ENCODE measurements at regions not wholly inside any gene's neighbourhood (a gene's known extent, or its start where the extent isn't known, plus 50 kb on each side); places are given as distances from the start of the nearest gene placed in this dataset.
"Not testable (repeated sequence)": the region's sequence is repeated elsewhere in the genome, so short reads cannot be mapped to it uniquely, and the experiment has no call there.

DNA sequence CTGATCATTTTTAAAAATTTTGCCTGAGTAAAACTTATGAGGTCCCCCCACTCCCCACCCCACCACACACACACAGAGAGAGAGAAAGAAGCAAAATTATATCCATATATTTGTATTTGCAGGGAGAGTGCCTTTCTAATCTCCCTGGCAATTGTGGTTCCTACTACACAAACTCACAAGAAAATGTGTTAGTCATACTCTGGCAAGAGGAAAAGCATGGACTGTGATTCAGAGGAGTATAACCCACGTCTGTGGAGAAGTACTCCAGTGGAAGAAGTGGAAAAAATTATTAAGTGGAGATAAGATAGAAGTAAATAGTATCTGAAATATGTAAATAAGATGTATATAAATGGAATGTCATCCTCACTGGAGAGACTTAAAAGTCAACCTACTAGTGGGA, 114.0 kb downstream of the DSEL start:
- H3K27ac Mint-ChIP-seq, result no peak overlapping the region
- H3K9me3 Mint-ChIP-seq, result peaks cover 9 to 13% of the 10 kb centered on the region in 2 donors
- ATAC-seq (no peak), DNase-seq (no peak)
- H3K4me1 Mint-ChIP-seq, result peaks cover 6% of the 10 kb centered on the region
- no peaks in the 10 kb centered on the region for H3K27me3 Mint-ChIP-seq
- H3K4me3 Mint-ChIP-seq, result no peak overlapping the region

DNA sequence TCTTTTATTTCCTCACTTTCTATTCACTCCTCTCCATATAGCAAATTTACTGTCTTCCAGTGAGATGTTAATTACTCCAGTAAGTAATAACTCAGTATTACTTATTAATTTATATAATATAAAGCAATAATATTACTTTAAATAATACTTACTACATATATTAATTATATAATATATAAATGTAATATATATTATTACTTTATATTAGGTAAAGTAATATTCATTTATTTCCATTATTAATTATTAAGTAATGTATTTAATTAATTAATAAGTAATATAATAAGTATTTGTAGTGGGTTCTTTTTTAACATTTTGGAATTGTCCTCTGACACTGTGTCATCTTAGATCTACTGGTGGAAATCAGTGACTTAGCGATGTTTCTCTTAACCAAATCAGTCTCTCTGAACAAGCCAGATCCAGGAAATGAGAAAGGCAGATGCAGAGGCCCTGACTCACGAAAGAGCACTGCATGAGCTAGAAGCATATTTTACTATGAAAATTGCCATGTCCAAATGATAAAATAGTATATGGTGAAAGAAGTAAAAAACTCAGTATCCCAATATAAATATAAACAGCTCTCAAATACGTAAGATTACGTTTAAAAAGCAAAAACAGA, 115.9 kb downstream of the DSEL start:
- Mint-ChIP-seq H3K9me3 (peaks cover 14 to 26% of the 10 kb centered on the region in 2 donors), H3K4me1 (peaks cover 6% of the 10 kb centered on the region), H3K4me3 (no peak overlapping the region), H3K27me3 (no peaks in the 10 kb centered on the region), H3K27ac (no peak overlapping the region)
- ATAC-seq (no peak), DNase-seq (no peak)

DNA sequence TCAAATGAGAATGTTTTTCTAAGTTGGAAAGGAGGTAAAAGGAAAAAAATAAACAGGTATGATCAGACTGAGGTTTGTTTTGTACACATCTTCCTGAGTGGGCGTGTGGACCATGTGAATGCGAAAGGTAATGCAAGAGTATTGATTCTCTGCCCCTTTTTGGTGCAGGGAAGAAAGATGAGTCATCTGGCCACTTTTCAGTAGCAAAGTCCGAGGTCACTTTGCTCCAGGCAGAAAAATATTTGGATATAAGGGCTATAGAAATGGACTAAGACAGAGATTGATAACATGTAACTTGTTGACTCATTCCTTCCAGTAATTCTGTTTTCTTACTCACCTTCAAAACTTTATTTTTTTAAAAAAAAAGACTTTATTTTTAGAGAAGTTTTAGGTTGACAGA, 130.5 kb downstream of the DSEL start:
- DNase-seq (no peak), ATAC-seq (no peak)
- Mint-ChIP-seq H3K9me3 (peaks cover 0 to 6% of the 10 kb centered on the region in 2 donors), H3K27ac (no peak overlapping the region), H3K27me3 (no peaks in the 10 kb centered on the region), H3K4me3 (no peak overlapping the region), H3K4me1 (no peaks in the 10 kb centered on the region)

DNA sequence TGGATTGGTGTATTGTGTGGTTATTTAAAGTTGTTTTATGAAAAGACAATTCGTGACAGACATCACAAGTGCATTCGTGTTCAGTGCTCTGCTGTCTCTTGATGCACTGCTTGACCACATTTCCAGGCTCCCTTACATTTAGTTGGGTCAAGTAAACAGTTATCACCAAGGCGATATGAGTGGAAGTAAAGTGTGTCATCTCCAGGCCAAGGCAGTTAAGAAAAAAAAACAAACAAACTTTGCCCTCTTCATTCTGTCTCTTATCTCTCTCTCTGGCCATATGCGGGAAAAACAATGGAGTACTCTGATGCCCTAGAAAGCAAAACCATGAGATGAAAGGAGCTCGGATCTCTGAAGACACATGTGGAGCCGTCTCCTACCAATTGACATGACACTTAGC, 131.1 kb downstream of the DSEL start:
- no peak for ATAC-seq
- Mint-ChIP-seq H3K27me3 (no peaks in the 10 kb centered on the region), H3K27ac (peak overlapping the region in 1 of 2 donors; percentile 3), H3K9me3 (peaks cover 0 to 6% of the 10 kb centered on the region in 2 donors), H3K4me3 (no peak overlapping the region), H3K4me1 (no peaks in the 10 kb centered on the region)
- no peak for DNase-seq

DNA sequence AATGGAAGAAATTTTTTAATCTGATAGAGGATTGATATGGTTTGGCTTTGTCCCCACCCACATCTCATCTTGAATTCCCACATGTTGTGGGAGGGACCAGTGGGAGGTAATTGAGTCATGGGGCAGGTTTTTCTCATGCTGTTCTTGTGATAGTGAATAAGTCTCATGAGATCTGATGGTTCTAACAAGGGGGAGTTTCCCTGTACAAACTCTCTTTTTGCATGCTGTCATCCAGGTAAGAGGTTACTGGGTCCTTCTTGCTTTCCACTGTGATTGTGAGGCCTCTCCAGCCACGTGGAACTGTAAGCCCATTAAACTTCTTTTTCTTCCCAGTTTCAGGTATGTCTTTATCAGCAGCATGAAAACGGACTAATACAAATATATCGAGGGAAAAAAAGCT, 132.5 kb downstream of the DSEL start:
- H3K4me3 Mint-ChIP-seq, ATAC-seq, H3K27me3 Mint-ChIP-seq, DNase-seq, H3K4me1 Mint-ChIP-seq, H3K27ac Mint-ChIP-seq, H3K9me3 Mint-ChIP-seq: not testable (repeated sequence)

DNA sequence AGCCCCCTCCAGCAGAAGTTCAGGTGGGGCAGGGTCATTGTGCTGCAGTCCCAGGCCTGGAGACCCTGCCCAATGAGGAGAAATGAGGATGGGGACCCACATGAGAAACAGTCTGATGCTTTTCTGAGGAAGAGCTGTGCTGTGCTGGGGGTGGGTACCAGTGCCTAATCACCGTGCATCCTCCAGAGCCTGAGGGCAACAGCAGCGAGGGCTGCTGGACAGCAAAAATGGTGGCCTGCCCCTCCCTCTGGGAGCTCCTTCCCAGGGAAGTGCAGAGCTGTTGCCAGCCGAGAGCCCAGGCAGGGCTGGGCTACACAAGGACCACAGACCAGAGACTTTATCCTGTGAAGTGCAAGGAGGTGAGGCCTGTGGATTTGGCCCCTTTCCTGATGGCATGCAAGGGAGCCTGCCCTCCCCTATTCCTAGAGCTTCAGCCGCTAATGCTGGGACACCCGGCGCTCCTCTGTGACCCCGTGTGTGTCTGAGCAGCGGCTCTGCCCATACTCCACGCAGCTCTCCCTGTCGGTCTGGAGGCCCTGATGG, 134.8 kb downstream of the DSEL start:
- Mint-ChIP-seq H3K27ac (no peak overlapping the region), H3K9me3 (peaks cover 0 to 5% of the 10 kb centered on the region in 2 donors), H3K4me3 (no peak overlapping the region), H3K27me3 (no peaks in the 10 kb centered on the region), H3K4me1 (no peaks in the 10 kb centered on the region)
- ATAC-seq (no peak), DNase-seq (no peak)

DNA sequence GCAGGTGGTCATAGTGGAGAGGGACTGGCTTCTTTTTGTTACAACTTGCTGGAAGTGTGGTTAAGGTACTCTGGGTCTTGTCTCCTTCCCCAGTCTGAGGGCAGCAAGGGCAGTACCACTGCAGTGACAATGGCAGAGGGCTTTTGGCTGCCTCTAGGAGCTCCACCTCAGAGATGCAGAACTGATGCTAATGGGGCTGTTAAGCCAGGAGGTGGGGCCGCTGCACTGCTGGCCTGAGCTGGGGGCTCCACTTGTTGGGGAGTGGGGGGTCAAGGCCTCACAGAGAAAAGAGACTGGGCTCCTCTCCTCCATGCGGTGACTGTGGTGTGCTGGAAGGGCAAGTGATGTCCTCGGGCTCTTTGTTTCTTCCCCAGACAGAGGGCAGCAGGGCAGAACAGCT, 135.7 kb downstream of the DSEL start:
- Mint-ChIP-seq H3K4me1 (no peaks in the 10 kb centered on the region), H3K27me3 (no peaks in the 10 kb centered on the region), H3K27ac (no peak overlapping the region), H3K9me3 (peaks cover 0 to 5% of the 10 kb centered on the region in 2 donors), H3K4me3 (no peak overlapping the region)
- DNase-seq, result no peak
- ATAC-seq, result no peak

DNA sequence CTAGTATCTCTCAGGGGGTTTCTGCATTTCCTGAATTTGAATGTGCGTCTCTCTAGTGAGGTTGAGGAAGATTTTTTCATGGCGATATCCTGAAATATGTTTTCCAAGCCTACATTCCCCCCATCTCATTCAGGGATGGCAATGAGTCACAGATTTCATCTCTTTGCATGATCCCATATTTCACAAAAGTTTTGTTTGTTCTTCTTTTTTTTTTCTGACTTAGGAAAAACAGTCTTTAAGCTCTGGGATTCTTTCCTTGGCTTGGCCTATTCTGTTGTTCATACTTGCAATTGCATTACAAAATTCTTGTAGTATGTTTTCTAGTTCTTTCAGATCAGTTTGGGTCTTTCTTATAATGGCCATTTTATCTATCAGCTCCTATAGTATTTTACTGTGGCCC, 136.5 kb downstream of the DSEL start:
- DNase-seq (no peak), ATAC-seq (no peak)
- Mint-ChIP-seq H3K9me3 (peaks cover 0 to 5% of the 10 kb centered on the region in 2 donors), H3K27ac (no peak overlapping the region), H3K27me3 (no peaks in the 10 kb centered on the region), H3K4me3 (no peak overlapping the region), H3K4me1 (no peaks in the 10 kb centered on the region)

DNA sequence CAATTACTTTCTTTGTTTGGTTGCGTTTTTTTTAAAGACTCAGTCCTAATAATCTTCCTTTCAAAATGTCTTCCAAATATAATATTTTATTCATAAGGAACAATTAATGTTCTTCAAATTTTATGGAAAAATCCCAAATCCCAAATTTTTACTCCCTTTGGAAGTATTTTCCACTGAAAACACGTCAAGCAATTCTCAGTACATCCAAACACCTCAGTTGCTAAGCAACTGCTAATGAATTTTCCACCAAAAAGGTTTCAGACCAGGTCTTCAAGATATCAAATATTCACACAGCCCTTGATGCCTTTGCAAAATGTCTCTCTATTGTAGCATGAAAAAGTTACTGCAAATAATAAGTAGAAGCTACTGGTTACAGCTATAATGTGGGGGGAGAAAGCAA, 140.1 kb downstream of the DSEL start:
- Mint-ChIP-seq H3K27ac (no peak overlapping the region), H3K9me3 (peaks cover 0 to 5% of the 10 kb centered on the region in 2 donors), H3K4me1 (no peaks in the 10 kb centered on the region), H3K4me3 (no peak overlapping the region), H3K27me3 (no peaks in the 10 kb centered on the region)
- DNase-seq, result no peak
- ATAC-seq, result no peak

DNA sequence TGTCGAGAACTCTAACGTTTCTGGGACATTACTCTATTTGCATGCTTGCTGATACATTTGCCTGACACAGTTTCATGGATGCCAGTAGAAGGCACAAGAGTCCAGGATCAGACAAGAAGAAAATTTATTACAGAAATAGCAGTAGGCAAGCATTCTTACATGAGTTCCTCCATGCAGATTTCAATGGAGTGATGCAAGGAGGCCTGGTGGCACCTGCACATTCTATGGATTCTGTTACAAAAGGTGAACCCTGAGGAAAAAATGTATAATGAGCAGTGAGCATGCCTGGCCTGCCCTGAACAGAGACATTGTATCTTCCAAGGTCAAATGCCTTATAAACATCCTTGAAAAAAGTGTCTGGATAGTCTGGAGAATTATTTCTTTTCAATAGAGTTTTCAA, 142.9 kb downstream of the DSEL start:
- peaks cover 0 to 3% of the 10 kb centered on the region in 2 donors for H3K9me3 Mint-ChIP-seq
- ATAC-seq (no peak), DNase-seq (no peak)
- H3K27me3 Mint-ChIP-seq, result no peaks in the 10 kb centered on the region
- no peak overlapping the region for H3K4me3 Mint-ChIP-seq
- no peaks in the 10 kb centered on the region for H3K4me1 Mint-ChIP-seq
- no peak overlapping the region for H3K27ac Mint-ChIP-seq

DNA sequence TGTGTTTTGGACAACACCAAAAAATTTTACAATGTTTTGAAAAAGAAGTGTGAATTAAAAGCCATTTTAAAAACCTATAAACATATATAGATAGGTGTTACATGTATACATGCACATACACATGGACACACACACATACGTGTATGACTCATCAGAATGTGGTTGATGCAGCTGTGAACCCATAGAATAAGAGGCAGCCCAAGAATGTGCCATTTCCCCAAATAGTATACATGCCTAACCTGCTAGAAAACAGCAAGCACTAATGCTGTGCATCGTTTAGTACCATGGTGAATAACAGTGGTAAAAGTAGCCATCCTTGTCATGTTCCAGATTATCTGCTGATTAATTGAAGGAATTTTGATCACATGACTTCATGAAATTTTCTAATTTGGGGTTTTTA, 149.0 kb downstream of the DSEL start:
- Mint-ChIP-seq H3K4me3 (no peak overlapping the region), H3K27me3 (no peaks in the 10 kb centered on the region), H3K27ac (no peak overlapping the region), H3K9me3 (no peaks in the 10 kb centered on the region), H3K4me1 (no peaks in the 10 kb centered on the region)
- ATAC-seq (no peak), DNase-seq (no peak)

DNA sequence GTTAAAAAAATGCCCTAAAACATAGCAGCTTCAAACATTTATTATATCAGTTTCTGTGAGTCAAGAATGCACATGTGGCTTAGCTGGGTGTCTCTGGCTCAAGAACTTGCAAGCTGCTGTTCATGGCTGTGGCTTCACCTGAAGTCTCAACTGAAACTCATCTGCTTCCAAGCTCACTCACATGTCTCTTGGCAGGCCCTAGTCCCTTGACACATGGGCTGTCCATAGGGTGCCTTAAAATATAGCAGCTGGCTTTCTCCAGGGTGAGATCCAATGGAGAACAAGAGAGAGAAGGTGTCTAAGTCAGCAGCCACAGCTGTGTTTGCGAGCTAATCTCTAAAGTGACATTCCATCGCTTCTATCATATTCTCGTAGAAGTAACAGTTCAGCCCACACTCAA, 152.8 kb downstream of the DSEL start:
- Mint-ChIP-seq H3K4me3 (no peak overlapping the region), H3K9me3 (no peaks in the 10 kb centered on the region), H3K27ac (no peak overlapping the region), H3K4me1 (peaks cover 22% of the 10 kb centered on the region), H3K27me3 (no peaks in the 10 kb centered on the region)
- DNase-seq (no peak), ATAC-seq (no peak)

DNA sequence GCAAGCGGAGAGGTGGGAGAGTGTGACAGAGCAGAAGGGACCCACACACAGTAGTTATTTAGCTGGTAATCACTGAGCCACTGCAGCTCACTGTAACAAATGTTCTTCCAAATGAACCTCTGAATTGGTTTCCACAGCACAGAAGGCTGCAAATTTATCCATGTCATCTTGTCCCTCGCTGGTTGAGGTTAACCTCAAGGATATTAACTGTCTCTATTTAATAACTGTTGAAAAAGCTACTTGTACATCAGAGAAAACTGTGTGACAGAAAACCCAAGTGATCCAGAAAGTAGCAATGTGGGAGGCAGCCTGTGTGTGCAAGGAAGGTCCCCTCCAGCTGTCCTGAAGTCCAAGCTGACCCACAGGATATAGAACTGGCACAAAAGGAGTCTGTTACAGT, 153.6 kb downstream of the DSEL start:
- no peak overlapping the region for H3K4me3 Mint-ChIP-seq
- peaks cover 0 to 2% of the 10 kb centered on the region in 2 donors for H3K9me3 Mint-ChIP-seq
- no peaks in the 10 kb centered on the region for H3K27me3 Mint-ChIP-seq
- DNase-seq, result no peak
- H3K27ac Mint-ChIP-seq, result no peak overlapping the region
- no peak for ATAC-seq
- peaks cover 24% of the 10 kb centered on the region for H3K4me1 Mint-ChIP-seq

DNA sequence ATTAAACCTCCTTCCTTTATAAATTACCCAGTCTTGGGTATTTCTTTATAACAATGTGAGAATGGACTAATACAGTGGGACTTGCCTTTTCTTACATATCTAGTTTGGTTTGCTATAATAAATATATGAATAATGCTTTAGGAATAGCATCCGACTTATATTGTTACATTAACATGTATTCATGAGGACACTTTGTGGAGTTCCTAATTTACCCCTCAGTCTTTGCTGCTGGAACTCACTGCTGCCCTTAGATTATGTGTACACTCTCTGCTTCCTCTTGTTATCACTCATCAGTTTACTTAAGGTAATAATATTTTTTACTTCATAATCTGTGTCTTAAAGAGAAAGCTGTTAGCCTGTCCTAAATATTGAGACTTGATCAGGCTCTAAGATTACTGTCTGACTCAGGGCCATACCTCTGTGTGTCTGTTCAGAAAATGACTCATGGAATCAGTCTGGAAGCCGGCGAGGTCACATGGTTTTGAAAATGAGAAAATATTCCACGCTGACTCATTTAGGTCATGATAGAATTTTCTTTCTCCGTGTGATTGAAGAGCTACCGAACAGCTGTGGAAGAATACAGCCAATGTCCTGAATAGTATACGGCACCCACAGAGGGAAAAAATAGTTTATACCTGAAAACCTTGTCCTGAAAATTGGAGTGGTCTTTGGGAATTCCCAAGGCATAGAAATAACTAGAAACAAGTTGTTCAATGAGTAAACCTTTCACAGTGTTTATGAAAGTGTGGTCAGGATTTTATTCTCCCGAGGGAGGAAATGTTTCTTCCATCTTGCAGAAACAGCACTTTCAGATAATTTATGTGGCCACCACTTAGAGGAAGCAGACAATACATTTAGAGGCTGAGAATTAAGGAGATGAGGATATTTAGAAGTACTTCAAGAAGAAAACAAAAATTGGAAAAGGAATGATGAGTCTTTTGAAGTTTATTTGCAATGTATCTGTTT, 156.4 kb downstream of the DSEL start:
- DNase-seq (peak; percentile 10 to 50), ATAC-seq (peak; percentile 98)
- Mint-ChIP-seq H3K9me3 (peaks cover 4 to 8% of the 10 kb centered on the region in 2 donors), H3K27me3 (no peaks in the 10 kb centered on the region), H3K4me1 (peaks cover 24% of the 10 kb centered on the region), H3K4me3 (peak overlapping the region; percentile 58 to 70), H3K27ac (peak overlapping the region; percentile 13 to 79)

DNA sequence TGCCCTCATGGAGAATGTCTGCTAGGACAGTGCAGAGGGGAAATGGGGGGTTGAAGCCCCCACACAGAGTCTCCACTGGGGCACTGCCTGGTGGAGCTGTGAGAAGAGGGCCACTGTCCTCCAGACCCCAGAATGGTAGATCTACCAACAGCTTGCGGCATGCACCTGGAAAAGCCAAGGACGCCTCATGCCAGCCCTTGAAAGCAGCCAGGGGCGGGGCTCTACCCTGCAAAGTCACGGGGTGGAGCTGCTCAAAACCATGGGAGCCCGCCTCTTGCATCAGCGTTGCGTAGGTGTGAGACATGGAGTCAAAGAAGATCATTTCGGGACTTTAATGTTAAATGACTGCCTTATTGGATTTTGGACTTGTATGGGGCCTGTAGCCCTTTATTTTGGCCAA, 157.6 kb downstream of the DSEL start:
- Mint-ChIP-seq H3K27ac (peak overlapping the region in 1 of 2 donors; percentile 3), H3K9me3 (peaks cover 4 to 12% of the 10 kb centered on the region in 2 donors), H3K4me1 (peaks cover 24% of the 10 kb centered on the region), H3K4me3 (no peak overlapping the region), H3K27me3 (no peaks in the 10 kb centered on the region)
- ATAC-seq (no peak), DNase-seq (no peak)

DNA sequence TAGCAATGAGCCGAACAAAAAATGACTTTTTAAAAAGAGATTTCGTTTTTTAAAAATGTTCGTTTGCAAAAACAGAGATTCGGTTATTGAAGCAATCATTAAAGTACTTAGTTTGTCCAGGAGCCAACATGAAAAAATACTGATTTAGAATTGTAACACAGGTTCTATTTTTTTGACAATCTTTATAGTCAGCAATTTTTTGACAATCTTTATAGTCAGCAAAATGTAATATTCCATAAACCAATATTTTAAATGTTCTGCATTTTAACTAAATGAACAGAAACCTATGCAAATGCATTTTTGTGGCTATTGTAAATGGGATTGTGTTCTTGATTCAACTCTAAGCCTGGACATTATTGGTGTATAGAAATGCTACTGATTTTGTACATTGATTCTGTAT, 161.8 kb downstream of the DSEL start:
- DNase-seq (no peak), ATAC-seq (no peak)
- Mint-ChIP-seq H3K4me1 (peaks cover 13% of the 10 kb centered on the region), H3K27ac (no peak overlapping the region), H3K4me3 (no peak overlapping the region), H3K27me3 (no peaks in the 10 kb centered on the region), H3K9me3 (peaks cover 4 to 14% of the 10 kb centered on the region in 2 donors)

Data from stimulated activated naive CD8-positive, alpha-beta T cell treated with anti-CD3 and anti-CD28 coated beads, Interleukin-15, amount 100 ng/mL, for 72 hours (primary cell).